ENCODE measurements at regions not wholly inside any gene's neighbourhood (a gene's known extent, or its start where the extent isn't known, plus 50 kb on each side); places are given as distances from the start of the nearest gene placed in this dataset.

GRCh38 chr1:238681451-238681850 lies 704.9 kb upstream of the CHRM3 start:
- H3K9me3 ChIP-seq (ENCODE audit: low read length): no peaks in the 10 kb centered on the region
- no peaks in the 10 kb centered on the region for H3K27me3 ChIP-seq (ENCODE audit: insufficient read depth, low read length)
- no peaks in the 10 kb centered on the region for H3K4me1 ChIP-seq (ENCODE audit: insufficient read depth, low read length)
- H3K4me3 ChIP-seq (ENCODE audit: low read length): no peak overlapping the region
- no peak overlapping the region for H2AFZ ChIP-seq (ENCODE audit: low read depth, low read length)
- no peaks in the 10 kb centered on the region for H3K36me3 ChIP-seq (ENCODE audit: insufficient read depth, low read length)

GRCh38 chr1:238681021-238681420 lies 705.3 kb upstream of the CHRM3 start:
- Histone ChIP-seq H3K36me3 (ENCODE audit: insufficient read depth, low read length) (no peaks in the 10 kb centered on the region), H3K27me3 (ENCODE audit: insufficient read depth, low read length) (no peaks in the 10 kb centered on the region), H2AFZ (ENCODE audit: low read depth, low read length) (no peak overlapping the region), H3K9me3 (ENCODE audit: low read length) (no peaks in the 10 kb centered on the region), H3K4me3 (ENCODE audit: low read length) (no peak overlapping the region), H3K4me1 (ENCODE audit: insufficient read depth, low read length) (no peaks in the 10 kb centered on the region)

GRCh38 chr1:238677567-238677966 lies 708.8 kb upstream of the CHRM3 start:
- Histone ChIP-seq H3K27me3 (ENCODE audit: insufficient read depth, low read length) (no peaks in the 10 kb centered on the region), H3K9me3 (ENCODE audit: low read length) (no peaks in the 10 kb centered on the region), H2AFZ (ENCODE audit: low read depth, low read length) (no peak overlapping the region), H3K4me3 (ENCODE audit: low read length) (no peak overlapping the region), H3K36me3 (ENCODE audit: insufficient read depth, low read length) (no peaks in the 10 kb centered on the region), H3K4me1 (ENCODE audit: insufficient read depth, low read length) (peaks cover 5% of the 10 kb centered on the region)

GRCh38 chr1:238675221-238675620 lies 711.1 kb upstream of the CHRM3 start:
- Histone ChIP-seq H3K9me3 (ENCODE audit: low read length) (no peaks in the 10 kb centered on the region), H3K27me3 (ENCODE audit: insufficient read depth, low read length) (no peaks in the 10 kb centered on the region)

GRCh38 chr1:238674316-238674715 lies 712.1 kb upstream of the CHRM3 start:
- Histone ChIP-seq H3K4me3 (ENCODE audit: low read length) (no peak overlapping the region), H3K36me3 (ENCODE audit: insufficient read depth, low read length) (no peaks in the 10 kb centered on the region), H2AFZ (ENCODE audit: low read depth, low read length) (no peak overlapping the region), H3K27me3 (ENCODE audit: insufficient read depth, low read length) (no peaks in the 10 kb centered on the region), H3K9me3 (ENCODE audit: low read length) (no peaks in the 10 kb centered on the region), H3K4me1 (ENCODE audit: insufficient read depth, low read length) (peaks cover 5% of the 10 kb centered on the region)

More at GRCh38 chr1:238675221-238675620, 711.1 kb upstream of the CHRM3 start:
- H2AFZ ChIP-seq (ENCODE audit: low read depth, low read length): no peak overlapping the region
- H3K36me3 ChIP-seq (ENCODE audit: insufficient read depth, low read length): no peaks in the 10 kb centered on the region
- no peak overlapping the region for H3K4me3 ChIP-seq (ENCODE audit: low read length)
- H3K4me1 ChIP-seq (ENCODE audit: insufficient read depth, low read length): peaks cover 5% of the 10 kb centered on the region

- Histone ChIP-seq H3K9me3 (ENCODE audit: low read length) (no peaks in the 10 kb centered on the region), H3K4me3 (ENCODE audit: low read length) (no peak overlapping the region), H3K36me3 (ENCODE audit: insufficient read depth, low read length) (no peaks in the 10 kb centered on the region), H2AFZ (ENCODE audit: low read depth, low read length) (no peak overlapping the region), H3K4me1 (ENCODE audit: insufficient read depth, low read length) (peaks cover 5% of the 10 kb centered on the region), H3K27me3 (ENCODE audit: insufficient read depth, low read length) (no peaks in the 10 kb centered on the region)
Observed at GRCh38 chr1:238673561-238673960, 712.8 kb upstream of the CHRM3 start.

- no peak overlapping the region for H2AFZ ChIP-seq (ENCODE audit: low read depth, low read length)
- H3K36me3 ChIP-seq (ENCODE audit: insufficient read depth, low read length): no peaks in the 10 kb centered on the region
- H3K4me3 ChIP-seq (ENCODE audit: low read length): no peak overlapping the region
- peaks cover 5% of the 10 kb centered on the region for H3K4me1 ChIP-seq (ENCODE audit: insufficient read depth, low read length)
- no peaks in the 10 kb centered on the region for H3K9me3 ChIP-seq (ENCODE audit: low read length)
- no peaks in the 10 kb centered on the region for H3K27me3 ChIP-seq (ENCODE audit: insufficient read depth, low read length)
Observed at GRCh38 chr1:238672806-238673205, 713.6 kb upstream of the CHRM3 start.

GRCh38 chr1:238672262-238672661 lies 714.1 kb upstream of the CHRM3 start:
- Histone ChIP-seq H3K4me3 (ENCODE audit: low read length) (no peak overlapping the region), H2AFZ (ENCODE audit: low read depth, low read length) (no peak overlapping the region), H3K36me3 (ENCODE audit: insufficient read depth, low read length) (no peaks in the 10 kb centered on the region)

GRCh38 chr1:238664139-238664538 lies 722.2 kb upstream of the CHRM3 start:
- Histone ChIP-seq H3K4me1 (ENCODE audit: insufficient read depth, low read length) (no peaks in the 10 kb centered on the region), H3K27me3 (ENCODE audit: insufficient read depth, low read length) (no peaks in the 10 kb centered on the region), H3K36me3 (ENCODE audit: insufficient read depth, low read length) (no peaks in the 10 kb centered on the region), H3K9me3 (ENCODE audit: low read length) (no peaks in the 10 kb centered on the region), H3K4me3 (ENCODE audit: low read length) (no peak overlapping the region), H2AFZ (ENCODE audit: low read depth, low read length) (no peak overlapping the region)

More at GRCh38 chr1:238672262-238672661, 714.1 kb upstream of the CHRM3 start:
- H3K4me1 ChIP-seq (ENCODE audit: insufficient read depth, low read length): peaks cover 5% of the 10 kb centered on the region
- no peaks in the 10 kb centered on the region for H3K27me3 ChIP-seq (ENCODE audit: insufficient read depth, low read length)
- no peaks in the 10 kb centered on the region for H3K9me3 ChIP-seq (ENCODE audit: low read length)

GRCh38 chr1:238660849-238661248 lies 725.5 kb upstream of the CHRM3 start:
- Histone ChIP-seq H3K27me3 (ENCODE audit: insufficient read depth, low read length) (no peaks in the 10 kb centered on the region), H3K4me3 (ENCODE audit: low read length) (no peak overlapping the region), H2AFZ (ENCODE audit: low read depth, low read length) (no peak overlapping the region), H3K9me3 (ENCODE audit: low read length) (no peaks in the 10 kb centered on the region), H3K36me3 (ENCODE audit: insufficient read depth, low read length) (no peaks in the 10 kb centered on the region), H3K4me1 (ENCODE audit: insufficient read depth, low read length) (no peaks in the 10 kb centered on the region)

GRCh38 chr1:238658763-238659162 lies 727.6 kb upstream of the CHRM3 start:
- no peak overlapping the region for H2AFZ ChIP-seq (ENCODE audit: low read depth, low read length)
- no peaks in the 10 kb centered on the region for H3K27me3 ChIP-seq (ENCODE audit: insufficient read depth, low read length)
- no peaks in the 10 kb centered on the region for H3K9me3 ChIP-seq (ENCODE audit: low read length)
- H3K36me3 ChIP-seq (ENCODE audit: insufficient read depth, low read length): no peaks in the 10 kb centered on the region
- H3K4me3 ChIP-seq (ENCODE audit: low read length): no peak overlapping the region
- H3K4me1 ChIP-seq (ENCODE audit: insufficient read depth, low read length): peaks cover 4% of the 10 kb centered on the region

GRCh38 chr1:238653693-238654321 lies 732.6 kb upstream of the CHRM3 start:
- H3K27me3 ChIP-seq (ENCODE audit: insufficient read depth, low read length): no peaks in the 10 kb centered on the region
- H3K4me3 ChIP-seq (ENCODE audit: low read length): no peak overlapping the region
- no peaks in the 10 kb centered on the region for H3K36me3 ChIP-seq (ENCODE audit: insufficient read depth, low read length)
- H3K9me3 ChIP-seq (ENCODE audit: low read length): no peaks in the 10 kb centered on the region
- H2AFZ ChIP-seq (ENCODE audit: low read depth, low read length): no peak overlapping the region
- H3K4me1 ChIP-seq (ENCODE audit: insufficient read depth, low read length): peaks cover 4% of the 10 kb centered on the region

- Histone ChIP-seq H3K4me3 (ENCODE audit: low read length) (no peak overlapping the region), H3K9me3 (ENCODE audit: low read length) (no peaks in the 10 kb centered on the region), H2AFZ (ENCODE audit: low read depth, low read length) (no peak overlapping the region), H3K4me1 (ENCODE audit: insufficient read depth, low read length) (peaks cover 8% of the 10 kb centered on the region), H3K36me3 (ENCODE audit: insufficient read depth, low read length) (no peaks in the 10 kb centered on the region), H3K27me3 (ENCODE audit: insufficient read depth, low read length) (no peaks in the 10 kb centered on the region)
Observed at GRCh38 chr1:238652346-238652968, 733.9 kb upstream of the CHRM3 start.

GRCh38 chr1:238649200-238649599 lies 737.2 kb upstream of the CHRM3 start:
- no peaks in the 10 kb centered on the region for H3K27me3 ChIP-seq (ENCODE audit: insufficient read depth, low read length)
- no peak overlapping the region for H2AFZ ChIP-seq (ENCODE audit: low read depth, low read length)
- H3K9me3 ChIP-seq (ENCODE audit: low read length): no peaks in the 10 kb centered on the region
- peaks cover 15% of the 10 kb centered on the region for H3K4me1 ChIP-seq (ENCODE audit: insufficient read depth, low read length)
- H3K4me3 ChIP-seq (ENCODE audit: low read length): no peak overlapping the region
- no peaks in the 10 kb centered on the region for H3K36me3 ChIP-seq (ENCODE audit: insufficient read depth, low read length)

Data from neuron (in vitro differentiated cells).